GM21723 (cell line): ENCODE measurements at regions not wholly inside any gene's neighbourhood (a gene's known extent, or its start where the extent isn't known, plus 50 kb on each side); places are given as distances from the start of the nearest gene placed in this dataset.

Source experiments
- ATAC-seq: cut with Tn5 transposase; IDR thresholded peaks from one replicate; pipeline ENCODE4 v1.9.1; 2021; ENCODE audit warnings: mild to moderate bottlenecking, moderate library complexity; ENCODE audit not compliant: unreplicated experiment

GRCh38 chr11:22497474-22497873, 128.1 kb downstream of the FANCF start:
- ATAC-seq = no peak

- no peak for ATAC-seq
Measured at GRCh38 chr11:22491555-22492225, 133.9 kb downstream of the FANCF start.

- ATAC-seq = no peak
Measured at GRCh38 chr11:22479971-22480720, 142.0 kb downstream of the SLC17A6 start.

GRCh38 chr11:22479208-22479607, 141.0 kb downstream of the SLC17A6 start:
- ATAC-seq = no peak

- no peak for ATAC-seq
Measured at GRCh38 chr11:22478169-22478568, 140.0 kb downstream of the SLC17A6 start.

- ATAC-seq = no peak
Measured at GRCh38 chr11:22477312-22477711, 139.1 kb downstream of the SLC17A6 start.

GRCh38 chr11:22476589-22476988, 138.4 kb downstream of the SLC17A6 start:
- no peak for ATAC-seq

GRCh38 chr11:22474616-22475015, 136.4 kb downstream of the SLC17A6 start:
- ATAC-seq = no peak

- ATAC-seq = no peak
Measured at GRCh38 chr11:22473586-22473985, 135.4 kb downstream of the SLC17A6 start.

GRCh38 chr11:22472306-22472705, 134.1 kb downstream of the SLC17A6 start:
- ATAC-seq = no peak

GRCh38 chr11:22471385-22471784, 133.2 kb downstream of the SLC17A6 start:
- no peak for ATAC-seq

- ATAC-seq = no peak
Measured at GRCh38 chr11:22467741-22468140, 129.6 kb downstream of the SLC17A6 start.

GRCh38 chr11:22467248-22467647, 129.1 kb downstream of the SLC17A6 start:
- no peak for ATAC-seq

- ATAC-seq = no peak
Measured at GRCh38 chr11:22466809-22467208, 128.6 kb downstream of the SLC17A6 start.

GRCh38 chr11:22466351-22466750, 128.2 kb downstream of the SLC17A6 start:
- no peak for ATAC-seq

GRCh38 chr11:22465620-22466019, 127.4 kb downstream of the SLC17A6 start:
- no peak for ATAC-seq

- no peak for ATAC-seq
Measured at GRCh38 chr11:22461626-22462025, 123.4 kb downstream of the SLC17A6 start.

GRCh38 chr11:22460181-22460580, 122.0 kb downstream of the SLC17A6 start:
- no peak for ATAC-seq

- no peak for ATAC-seq
Measured at GRCh38 chr11:22459048-22459447, 120.9 kb downstream of the SLC17A6 start.

GRCh38 chr11:22458161-22458560, 120.0 kb downstream of the SLC17A6 start:
- no peak for ATAC-seq

GRCh38 chr11:22456993-22457762, 119.0 kb downstream of the SLC17A6 start:
- no peak for ATAC-seq
